ENCODE measurements at regions not wholly inside any gene's neighbourhood (a gene's known extent, or its start where the extent isn't known, plus 50 kb on each side); places are given as distances from the start of the nearest gene placed in this dataset.
"Not testable (repeated sequence)": the region's sequence is repeated elsewhere in the genome, so short reads cannot be mapped to it uniquely, and the experiment has no call there.

DNA sequence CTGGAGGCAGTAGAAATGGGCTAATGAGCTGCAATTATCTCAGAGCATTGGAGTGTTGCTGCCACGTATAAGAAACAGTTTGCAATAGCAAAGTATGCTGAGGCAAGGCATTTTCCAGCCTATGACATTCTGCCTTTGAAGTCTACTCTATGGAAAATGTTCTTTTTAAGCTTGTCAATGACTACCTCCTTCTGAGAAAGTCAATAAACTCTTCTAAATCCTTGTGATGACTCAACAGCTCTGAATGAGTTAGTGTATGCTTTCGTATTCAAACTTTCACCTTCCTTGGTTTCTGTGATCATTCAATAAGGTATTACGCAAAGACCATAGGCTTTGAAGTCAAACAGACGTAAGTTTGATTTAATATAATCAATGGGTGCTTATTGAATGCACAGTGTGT lies 111.2 kb downstream of the CAPZA3 start:
- no peak for DNase-seq (ENCODE audit: low spot score)

DNA sequence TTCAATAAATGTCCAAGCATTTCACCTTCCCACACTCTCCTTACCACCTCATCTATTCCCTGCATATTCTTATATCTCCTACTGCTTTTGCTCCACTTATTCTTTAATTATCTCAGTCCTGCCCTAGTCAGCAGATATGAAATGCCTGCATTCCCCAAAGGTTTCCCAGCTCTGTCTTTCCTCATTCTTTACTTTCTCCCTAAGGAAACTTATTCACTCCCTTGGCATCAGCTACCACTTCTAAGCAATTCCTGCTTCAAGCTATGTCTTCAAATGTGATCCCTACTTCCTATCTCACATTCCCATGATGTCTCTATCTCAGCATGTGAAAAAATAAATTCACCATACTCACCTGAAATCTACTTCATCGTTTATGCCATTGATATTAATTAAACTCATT lies 111.8 kb downstream of the CAPZA3 start:
- no peak for DNase-seq (ENCODE audit: low spot score)

DNA sequence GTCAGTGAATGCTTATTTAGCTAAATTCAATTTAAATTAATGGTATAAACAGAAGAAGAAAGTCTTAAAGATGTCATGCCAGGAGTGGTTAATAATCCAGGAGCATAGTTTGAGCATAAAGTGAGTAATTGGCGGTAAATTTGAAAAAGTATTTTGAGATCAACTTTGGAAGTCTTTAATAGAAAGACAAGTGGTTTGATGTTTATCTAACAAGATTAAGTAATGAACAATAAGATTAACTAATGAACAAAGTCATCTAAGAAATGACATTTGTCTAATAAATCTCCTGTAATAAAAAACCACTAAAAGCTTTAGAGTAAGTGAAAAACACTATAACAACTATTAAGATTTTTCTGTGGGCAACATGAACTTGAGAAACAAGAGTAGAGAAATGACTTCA lies 112.8 kb downstream of the CAPZA3 start:
- no peak for DNase-seq (ENCODE audit: low spot score)

DNA sequence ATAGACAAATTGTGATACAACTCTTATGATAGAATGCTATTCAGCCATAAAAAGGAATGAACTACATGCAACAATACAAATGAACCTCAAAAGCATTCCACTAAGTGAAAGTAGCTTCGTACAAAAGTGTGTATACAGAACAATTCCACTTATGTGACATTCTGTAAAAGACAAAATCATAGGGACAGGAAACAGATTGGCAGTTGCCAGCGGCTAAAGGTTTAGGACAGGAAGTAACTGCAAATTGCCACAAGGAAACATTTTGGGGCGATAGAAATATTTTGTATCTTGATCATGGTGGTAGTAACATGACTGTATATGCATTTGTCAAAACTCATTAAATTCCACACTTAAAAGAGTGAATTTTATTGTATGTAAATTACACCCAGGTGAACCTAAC lies 113.4 kb downstream of the CAPZA3 start:
- DNase-seq (ENCODE audit: low spot score) = no peak

DNA sequence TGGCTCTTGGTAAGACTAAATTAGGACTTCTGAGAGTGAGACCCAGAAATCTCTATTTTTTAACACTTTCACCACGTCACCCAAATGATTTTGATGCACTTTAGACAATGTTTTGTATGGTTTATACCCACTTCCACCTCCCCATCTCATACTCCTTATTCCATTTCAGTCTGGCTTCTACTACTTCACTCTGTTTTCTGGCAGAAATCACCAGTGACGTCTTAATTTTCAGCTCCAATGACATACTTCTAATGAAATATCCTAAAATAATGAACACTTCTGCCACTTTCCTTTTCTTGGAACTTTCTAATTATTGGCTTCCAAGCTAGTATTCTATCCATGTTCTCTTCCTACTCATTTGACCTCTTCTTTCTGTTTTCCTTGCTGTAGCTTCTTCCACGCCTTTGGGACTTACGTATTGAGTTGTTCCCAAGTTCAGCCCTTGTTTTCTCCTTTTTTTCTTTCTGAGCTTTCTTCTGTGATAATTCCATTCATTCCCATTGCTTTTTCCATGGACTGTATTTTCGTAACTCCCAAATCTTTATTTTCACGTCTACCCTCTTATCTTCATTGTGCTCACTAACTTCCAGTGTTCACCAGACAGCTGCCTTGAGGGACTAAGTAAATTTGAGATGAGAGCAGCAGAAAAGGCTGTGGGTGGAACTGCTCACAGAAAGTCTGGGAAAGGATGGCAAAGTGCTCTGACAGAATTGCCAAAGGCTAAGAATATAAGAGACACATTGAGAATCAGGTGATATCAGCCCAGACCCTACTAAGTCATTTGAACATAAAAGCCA lies 115.8 kb downstream of the CAPZA3 start:
- DNase-seq (ENCODE audit: low spot score) = no peak

DNA sequence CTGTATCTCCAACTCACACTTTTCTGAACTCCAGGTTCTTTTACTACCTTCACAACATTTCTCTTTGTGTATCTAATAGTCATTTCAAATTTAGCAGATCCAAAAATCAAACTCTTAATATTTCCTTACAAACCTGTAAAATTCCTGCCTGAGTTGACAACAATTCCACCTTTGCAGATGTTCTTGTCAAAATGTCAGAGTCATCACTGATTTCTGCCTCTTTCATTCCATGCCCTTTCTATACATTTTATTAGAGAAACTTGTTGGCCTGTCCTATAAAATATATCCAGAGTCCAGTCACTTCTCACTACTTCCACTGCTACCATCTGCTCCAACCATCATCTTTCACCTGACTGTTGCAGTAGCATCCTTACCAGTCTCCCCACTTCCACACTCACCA lies 119.7 kb downstream of the CAPZA3 start:
- DNase-seq (ENCODE audit: low spot score) = no peak

DNA sequence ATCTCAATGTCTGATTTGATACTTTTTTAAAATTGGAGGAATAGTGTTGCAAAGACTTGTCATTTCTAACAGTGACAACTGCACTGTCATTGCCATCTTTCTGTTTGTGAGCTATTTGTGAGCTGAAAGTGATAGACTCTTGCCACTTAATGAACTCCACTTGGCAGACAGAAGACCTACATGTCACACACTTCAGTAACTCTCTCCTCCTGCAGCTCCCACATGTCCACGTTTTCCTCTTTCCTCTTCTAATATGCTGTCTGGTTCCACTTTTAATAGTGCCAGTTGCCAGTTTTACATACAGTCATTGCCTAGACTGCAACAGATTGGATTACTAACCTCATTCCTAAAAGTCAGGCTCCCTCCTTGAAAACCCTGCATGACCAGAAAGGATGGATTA lies 121.5 kb downstream of the CAPZA3 start:
- DNase-seq (ENCODE audit: low spot score) = no peak

DNA sequence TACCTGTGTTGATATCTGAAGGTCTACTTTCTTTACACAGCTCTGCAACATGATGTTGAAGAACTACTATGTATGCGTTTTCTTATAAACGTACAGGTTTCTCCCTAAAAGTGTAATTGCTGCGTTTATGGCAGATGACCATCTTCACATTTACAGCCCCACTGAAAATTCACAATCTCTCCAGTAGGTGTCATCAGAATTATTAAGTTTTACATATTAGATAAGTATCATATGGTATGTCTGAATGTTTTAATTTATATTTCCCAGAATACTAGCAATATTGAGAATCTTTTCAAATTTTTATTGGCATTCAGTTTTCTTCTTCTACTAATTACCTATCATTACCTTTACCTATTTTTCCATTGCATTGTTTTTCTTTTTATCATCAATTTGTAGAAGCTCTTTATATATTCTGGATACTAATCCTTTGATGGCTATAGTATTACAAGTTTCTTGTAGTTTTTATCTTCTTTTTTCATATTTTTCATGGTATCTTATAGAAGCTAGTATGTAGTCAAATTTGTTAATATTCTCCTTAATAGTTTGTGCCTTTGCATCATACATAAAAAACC lies 123.5 kb downstream of the CAPZA3 start:
- DNase-seq (ENCODE audit: low spot score) = peak; percentile 63

DNA sequence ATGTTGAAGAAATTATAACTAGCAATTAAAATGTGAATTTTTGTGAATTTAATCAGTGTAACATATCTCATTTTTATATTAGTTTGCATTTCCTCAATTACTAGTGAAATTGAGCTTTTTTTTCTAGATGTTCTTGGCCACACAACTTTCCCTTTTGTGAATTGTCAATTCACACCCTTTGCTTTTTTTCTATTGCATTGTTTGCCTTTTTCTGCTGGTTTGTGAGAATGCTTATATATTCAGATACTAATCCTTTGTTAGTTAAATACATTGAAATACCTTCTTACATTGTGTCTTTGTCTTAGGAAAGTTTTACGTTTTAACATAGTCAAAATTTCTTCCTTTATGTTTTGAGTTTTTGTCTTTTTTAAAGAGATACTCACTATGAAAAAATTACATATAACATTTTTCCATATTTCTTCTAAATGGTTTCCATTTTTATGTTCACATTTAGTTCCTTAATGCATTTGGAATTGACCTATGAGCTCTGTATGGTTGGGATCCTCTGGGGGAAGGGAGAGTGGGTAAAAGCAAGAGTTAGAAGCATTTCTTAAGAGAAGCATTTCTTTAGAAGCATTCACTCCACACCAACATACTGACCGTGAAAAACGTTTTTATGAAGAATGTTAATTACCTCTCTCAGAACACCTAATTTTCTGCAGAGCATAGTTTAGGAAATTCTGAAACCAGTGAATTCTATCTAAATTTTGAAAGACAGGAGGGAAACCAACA lies 126.0 kb downstream of the CAPZA3 start:
- DNase-seq (ENCODE audit: low spot score) = no peak

DNA sequence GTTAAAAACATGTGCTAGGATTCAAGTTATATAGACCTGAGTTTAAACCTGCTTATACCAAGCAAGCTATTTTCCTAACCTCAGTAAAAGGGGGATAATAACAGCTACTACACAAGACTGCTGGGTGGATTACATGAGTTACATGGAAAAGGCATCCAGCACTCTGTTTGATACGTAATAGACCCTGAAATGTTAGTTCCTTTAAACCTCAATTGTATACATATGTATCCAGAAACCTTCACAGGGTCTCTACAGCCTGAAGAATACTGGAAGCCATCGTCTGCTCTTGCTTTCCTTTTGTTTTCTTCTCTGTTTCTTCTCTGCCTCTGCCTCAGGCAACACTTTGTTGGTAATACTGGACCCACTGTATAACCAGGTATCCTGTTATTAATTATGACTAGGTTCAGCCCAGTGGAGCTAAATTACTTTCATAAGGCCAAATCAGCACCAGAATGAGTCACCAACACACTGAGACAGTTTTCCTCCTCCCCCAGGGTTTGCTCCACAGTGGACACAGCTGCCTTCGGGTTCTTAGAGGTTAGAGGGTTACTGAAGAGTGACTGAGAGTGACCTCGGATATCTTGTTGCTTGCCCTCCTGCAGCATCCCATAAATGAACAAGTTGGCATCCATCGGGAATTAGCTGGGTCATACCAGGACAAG lies 127.1 kb downstream of the CAPZA3 start:
- peak; percentile 19 for DNase-seq (ENCODE audit: low spot score)

DNA sequence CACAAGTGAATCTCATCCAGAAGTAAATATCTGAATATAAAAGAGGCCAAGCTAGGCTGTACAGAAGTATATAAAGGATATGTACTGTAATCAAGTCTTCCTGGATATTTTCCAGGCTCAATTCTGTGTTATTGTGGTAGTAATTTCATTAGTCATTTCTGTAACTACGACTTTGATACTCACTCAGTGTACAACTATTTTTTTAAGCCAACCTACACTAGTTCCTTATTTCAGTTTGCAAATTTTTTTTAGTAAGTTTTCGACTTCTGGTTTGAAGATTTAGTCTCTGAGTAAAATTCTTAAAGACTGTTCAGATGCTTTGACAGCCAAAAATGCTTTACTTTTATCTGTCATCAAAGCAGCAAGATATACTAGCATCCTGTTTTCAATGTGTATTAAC lies 130.8 kb downstream of the CAPZA3 start:
- no peak for DNase-seq (ENCODE audit: low spot score)

DNA sequence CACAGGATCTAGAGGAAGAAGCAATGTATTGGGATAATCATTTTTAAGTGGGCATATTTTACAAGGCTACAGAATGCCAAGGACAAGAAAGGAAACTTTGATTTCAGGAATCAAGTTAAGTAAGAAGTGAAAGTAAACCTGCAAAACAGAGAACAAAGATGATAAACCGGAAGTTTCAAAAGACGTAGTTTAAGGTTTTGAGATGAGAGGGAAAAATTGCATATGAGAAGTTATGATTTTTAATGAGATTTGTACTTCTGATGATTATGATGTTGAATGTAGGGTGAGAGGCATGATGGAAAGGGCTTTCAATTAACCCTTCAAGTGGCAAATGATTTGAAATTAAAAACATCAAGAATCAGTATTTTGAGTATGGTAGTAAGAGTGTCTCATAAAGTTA lies 134.9 kb downstream of the CAPZA3 start:
- DNase-seq (ENCODE audit: low spot score) = no peak

DNA sequence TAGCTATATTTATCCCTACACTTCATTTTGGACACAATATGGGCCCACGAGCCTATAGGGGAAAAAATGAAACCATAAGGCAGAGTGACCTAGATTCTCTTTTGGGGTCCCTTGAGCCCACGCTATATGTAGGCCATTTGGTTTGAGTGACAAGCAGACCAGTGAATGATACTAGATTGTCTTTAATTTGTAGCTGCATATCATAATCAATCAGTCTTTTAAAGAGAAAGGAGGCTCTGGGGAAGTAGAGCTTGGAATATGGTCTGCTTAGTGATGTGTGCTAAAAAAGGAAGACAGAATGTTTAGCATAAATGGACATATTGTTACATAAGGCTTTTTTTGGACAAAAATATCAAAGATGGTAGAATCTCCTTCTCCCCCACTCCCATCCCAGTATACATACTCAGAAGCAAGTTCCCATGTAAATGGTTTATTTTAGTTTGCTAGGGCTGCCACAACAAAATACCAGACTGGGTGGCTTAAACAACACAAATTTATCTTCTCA lies 140.8 kb downstream of the CAPZA3 start:
- no peak for DNase-seq (ENCODE audit: low spot score)

DNA sequence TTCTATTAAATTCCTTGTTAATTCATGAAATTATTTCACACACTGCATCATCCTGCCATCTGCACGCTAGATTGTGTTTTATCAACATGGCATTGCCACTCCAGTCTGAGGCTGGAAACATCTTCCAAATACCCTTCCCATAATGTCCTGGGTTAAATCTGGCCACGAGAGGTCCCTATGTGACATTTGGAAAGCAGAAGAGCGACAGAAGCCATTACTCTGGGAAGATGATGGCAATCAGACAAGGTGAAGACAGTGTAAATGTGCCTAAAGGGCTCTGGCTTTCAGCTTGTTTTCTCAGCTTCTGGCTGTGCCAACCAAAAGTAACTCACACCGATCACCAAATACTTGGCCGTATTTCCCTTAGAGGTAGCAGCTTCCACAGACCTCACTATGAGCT lies 144.8 kb downstream of the CAPZA3 start:
- DNase-seq (ENCODE audit: low spot score) = no peak

DNA sequence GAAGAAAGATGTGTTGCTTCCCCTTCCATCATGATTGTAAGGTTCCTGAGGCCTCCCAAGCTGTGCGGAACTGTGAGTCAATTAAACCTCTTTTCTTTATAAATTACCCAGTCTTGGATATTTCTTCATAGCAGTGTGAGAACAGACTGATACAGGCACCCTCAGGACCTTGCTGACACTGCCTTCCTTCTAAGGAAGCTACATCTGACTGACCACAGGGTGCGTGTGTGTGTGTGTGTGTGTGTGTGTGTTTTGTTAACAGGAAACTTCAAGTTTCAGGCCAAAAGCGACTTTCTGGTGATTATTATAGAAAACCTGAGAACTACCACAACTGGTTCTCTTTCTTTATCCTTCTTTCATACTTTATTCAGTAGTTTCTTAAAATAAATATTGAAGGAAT lies 149.0 kb downstream of the CAPZA3 start:
- DNase-seq (ENCODE audit: low spot score) = no peak

DNA sequence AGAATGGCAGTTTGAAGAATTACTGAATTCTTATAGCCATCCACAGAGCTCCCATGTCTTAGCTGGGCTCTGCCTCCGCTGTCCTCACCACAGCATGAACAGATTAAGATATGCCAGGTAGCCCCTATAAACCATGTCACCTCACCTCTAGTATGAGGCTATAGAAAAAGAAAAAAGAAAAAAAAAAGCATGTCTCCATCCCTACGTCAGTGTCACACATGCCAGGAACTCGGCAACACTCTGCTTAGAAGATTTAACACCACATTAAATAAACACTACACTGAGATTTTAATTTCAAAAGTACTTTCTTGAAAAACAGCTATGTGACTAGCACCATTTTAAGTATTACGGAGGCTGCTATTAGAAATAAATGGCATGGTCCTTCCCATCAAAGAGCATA lies 149.4 kb downstream of the CAPZA3 start:
- no peak for DNase-seq (ENCODE audit: low spot score)

DNA sequence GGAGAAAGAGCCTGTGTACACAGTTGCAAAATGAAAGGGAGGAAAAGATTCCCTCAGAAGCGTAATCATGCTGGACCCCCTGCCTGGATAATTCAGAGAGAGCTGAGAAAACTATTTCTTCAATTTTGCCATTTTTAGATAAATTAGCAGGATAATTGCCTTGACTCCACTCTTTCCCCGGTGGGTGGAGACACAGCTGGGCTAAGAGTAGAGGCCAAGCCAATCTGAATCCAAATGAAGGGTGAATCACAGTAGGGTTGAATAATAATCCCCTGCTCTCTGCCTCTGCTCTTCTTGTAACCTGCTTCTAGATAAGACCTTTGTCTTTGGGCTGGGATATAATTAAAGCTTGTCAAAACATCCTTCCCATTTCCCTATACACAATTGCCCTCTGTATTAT lies 150.1 kb downstream of the CAPZA3 start:
- no peak for DNase-seq (ENCODE audit: low spot score)

DNA sequence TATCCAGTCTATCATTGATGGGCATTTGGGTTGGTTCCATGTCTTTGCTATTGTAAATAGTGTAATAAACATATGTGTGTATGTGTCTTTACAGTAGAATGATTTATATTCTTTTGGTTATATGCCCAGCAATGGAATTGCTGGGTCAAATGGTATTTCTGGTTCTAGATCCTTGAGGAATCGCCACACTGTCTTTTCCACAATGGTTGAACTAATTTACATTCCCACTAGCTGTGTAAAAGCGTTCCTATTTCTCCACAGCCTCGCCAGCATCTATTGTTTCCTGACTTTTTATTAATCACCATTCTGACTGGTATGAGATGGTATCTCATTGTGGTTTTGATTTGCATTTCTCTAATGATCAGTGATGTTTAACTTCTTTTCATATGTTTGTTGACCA lies 152.7 kb downstream of the CAPZA3 start:
- DNase-seq (ENCODE audit: low spot score) = not testable (repeated sequence)

DNA sequence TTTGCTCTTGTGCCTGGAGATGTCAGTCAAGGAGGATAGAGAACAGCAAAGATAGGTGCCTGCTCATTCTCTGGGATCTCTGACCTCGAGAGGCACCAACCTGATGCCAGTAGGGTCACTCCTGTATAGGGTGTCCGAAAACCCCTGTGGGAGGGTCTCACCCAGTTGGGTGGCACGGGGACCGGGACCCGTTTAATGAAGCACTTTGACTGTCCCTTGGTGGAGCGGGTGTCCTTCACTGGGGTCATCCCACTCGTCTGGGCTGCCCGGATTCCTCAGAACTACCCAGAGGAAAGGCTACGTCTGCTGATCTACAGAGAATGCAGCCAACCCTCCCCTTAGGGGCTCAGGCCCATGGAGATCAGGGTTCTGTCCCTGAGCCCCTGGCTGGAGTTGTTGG lies 157.6 kb downstream of the CAPZA3 start:
- no peak for DNase-seq (ENCODE audit: low spot score)

DNA sequence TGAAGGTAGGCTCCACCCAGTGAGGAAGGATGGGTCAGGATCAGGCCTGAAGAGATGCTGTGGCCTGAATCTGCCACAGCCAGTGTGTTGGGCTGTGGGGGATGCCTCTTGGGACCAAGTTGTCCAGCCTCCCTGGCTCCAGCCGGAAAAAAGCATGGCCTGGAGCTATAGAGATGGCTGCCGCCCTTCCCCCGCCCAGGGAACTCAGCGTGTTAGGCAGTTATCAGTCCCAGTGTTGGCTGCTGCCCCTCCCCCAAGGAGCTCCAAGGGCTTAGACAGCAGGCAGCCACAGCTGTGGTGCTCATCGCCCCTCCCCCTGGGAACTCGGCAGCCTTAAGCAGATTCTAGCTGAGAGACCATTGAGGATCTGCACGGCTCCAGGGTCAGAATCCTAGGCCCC lies 158.0 kb downstream of the CAPZA3 start:
- DNase-seq (ENCODE audit: low spot score) = no peak

DNA sequence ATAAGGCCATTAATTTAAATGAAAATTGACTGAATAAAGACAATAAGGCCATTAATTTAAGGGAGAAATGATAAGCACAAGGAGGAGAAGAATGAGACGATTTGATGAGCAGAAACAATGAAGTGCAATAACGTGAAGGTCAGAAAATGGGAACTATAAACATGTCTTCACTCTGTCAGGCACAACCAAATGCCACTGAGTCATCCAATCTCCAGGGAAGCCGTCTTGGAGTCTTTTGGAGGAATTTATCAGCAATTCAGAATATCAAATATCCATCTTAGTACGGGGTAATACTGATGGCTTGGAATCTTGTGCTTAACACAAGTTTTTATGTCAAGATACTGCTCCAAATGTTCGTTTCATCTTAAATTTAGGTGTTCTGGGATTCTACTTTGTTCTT lies 159.9 kb downstream of the CAPZA3 start:
- DNase-seq (ENCODE audit: low spot score) = no peak

DNA sequence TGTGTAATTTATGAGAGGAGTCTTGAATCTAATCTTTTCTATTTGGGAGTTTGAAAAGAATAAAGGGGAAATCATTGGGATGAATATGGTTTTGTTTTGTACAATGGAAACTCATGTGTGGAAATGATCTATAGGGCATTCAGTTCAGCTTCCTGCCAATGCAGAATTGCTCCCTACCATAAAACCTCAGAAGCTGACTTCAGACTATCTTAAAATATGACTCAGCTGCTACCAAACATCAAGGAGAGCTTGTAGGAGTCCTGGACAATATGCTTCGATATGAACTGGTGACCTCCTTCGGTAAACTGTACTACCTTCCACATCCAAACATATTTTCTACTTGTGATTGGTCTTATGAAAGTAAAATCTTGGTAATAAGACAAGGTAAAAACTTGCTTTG lies 160.6 kb downstream of the CAPZA3 start:
- no peak for DNase-seq (ENCODE audit: low spot score)

DNA sequence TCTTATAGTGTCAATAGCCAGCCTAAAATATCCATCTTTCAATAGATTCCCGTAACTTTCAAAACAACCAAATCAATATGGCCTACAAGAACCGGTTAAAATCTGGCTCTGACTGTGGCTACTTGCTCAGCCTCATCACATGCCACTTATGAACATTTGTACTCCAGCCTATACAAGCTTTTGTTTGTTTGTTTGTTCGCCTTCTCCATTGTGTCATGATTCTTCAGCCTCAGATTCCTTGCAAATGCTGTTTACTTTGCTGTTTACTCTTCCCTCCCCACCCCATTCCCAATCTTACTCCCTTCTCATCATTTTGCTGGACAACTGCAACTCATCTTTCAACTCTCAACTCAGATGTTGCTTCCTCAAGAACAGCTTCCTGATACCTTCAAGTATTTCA lies 161.2 kb downstream of the CAPZA3 start:
- DNase-seq (ENCODE audit: low spot score) = no peak
